A673 (cell line): ENCODE measurements at regions not wholly inside any gene's neighbourhood (a gene's known extent, or its start where the extent isn't known, plus 50 kb on each side); places are given as distances from the start of the nearest gene placed in this dataset.

Experiments
- BruUV-seq: library from RNA; stranded (reverse); fragments of 400-500 nt; replicated peaks from 2 replicates; lab custom pipeline; 2021; lab: Mats Ljungman, UMichigan
- CTCF ChIA-PET: fragments of 300-600 bp; sonication (Branson Sonifier 250); formaldehyde crosslinking; loops from one replicate; lab custom pipeline; 2022; ENCODE audit warnings: antibody characterized with exemption; lab: Charles Lee
- POLR2A ChIA-PET: fragments of 300-600 bp; sonication (Branson Sonifier 250); formaldehyde crosslinking; loops from one replicate; lab custom pipeline; 2022; ENCODE audit warnings: antibody characterized with exemption; ENCODE audit not compliant: low non-redundant PET; lab: Charles Lee
- DNase-seq: peaks from one replicate; pipeline ENCODE4 v3.0.0-alpha.2; 2015; ENCODE audit warnings: low spot score
- H3K27ac ChIP-seq: fragments of 200-600 bp; sonication (generic); 2 replicates; pipeline ENCODE4 v1.5.1; 2016; ENCODE audit warnings: mixed run types, low read depth, mild to moderate bottlenecking, mixed read lengths, antibody characterized with exemption, low read length; ENCODE audit not compliant: poor library complexity, severe bottlenecking
- H3K27me3 ChIP-seq: fragments of 200-600 bp; sonication (generic); replicated peaks from 2 replicates; pipeline ENCODE4 v1.6.1; 2017; ENCODE audit warnings: mixed run types, low read depth, mild to moderate bottlenecking, mixed read lengths, antibody characterized with exemption, low read length; ENCODE audit not compliant: insufficient read depth, poor library complexity
- H3K36me3 ChIP-seq: fragments of 200-600 bp; sonication (generic); 2 replicates; pipeline ENCODE4 v1.6.1; 2016; ENCODE audit warnings: mixed run types, mild to moderate bottlenecking, mixed read lengths, antibody characterized with exemption, low read length; ENCODE audit not compliant: insufficient read depth, poor library complexity, severe bottlenecking
- H3K4me1 ChIP-seq: fragments of 200-600 bp; sonication (generic); 2 replicates; pipeline ENCODE4 v1.6.1; 2017; ENCODE audit warnings: mixed run types, mild to moderate bottlenecking, mixed read lengths, antibody characterized with exemption, low read length; ENCODE audit not compliant: insufficient read depth, poor library complexity, severe bottlenecking
- H3K4me3 ChIP-seq: fragments of 200-600 bp; sonication (generic); 2 replicates; pipeline ENCODE4 v1.5.1; 2016; ENCODE audit warnings: low read depth, mixed run types, mild to moderate bottlenecking, mixed read lengths, low read length; ENCODE audit not compliant: poor library complexity, severe bottlenecking
- H3K9me3 ChIP-seq: fragments of 200-600 bp; sonication (generic); 2 replicates; pipeline ENCODE4 v1.6.1; 2016; ENCODE audit warnings: mixed run types, low read depth, mild to moderate bottlenecking, mixed read lengths, antibody characterized with exemption, low read length; ENCODE audit not compliant: poor library complexity, severe bottlenecking
- CTCF ChIP-seq: fragments of 300-800, 200-600 bp; sonication (generic); conservative IDR thresholded peaks from 2 replicates; pipeline ENCODE4 v1.5.1; 2017; ENCODE audit warnings: low read depth, mild to moderate bottlenecking, antibody characterized with exemption, low read length, moderate library complexity, mixed read lengths
- EZH2 ChIP-seq: fragments of 200-600 bp; sonication (generic); IDR thresholded peaks from 2 replicates; pipeline ENCODE4 v1.6.1; 2017; ENCODE audit warnings: borderline replicate concordance, low read depth, mild to moderate bottlenecking, mixed read lengths, antibody characterized with exemption, low read length; ENCODE audit not compliant: poor library complexity, severe bottlenecking
- intact Hi-C: fragments of 100-400 bp; cut with micrococcal nuclease; formaldehyde crosslinking; loops from one replicate; pipeline ENCODE4 v1.10.0; 2022; ENCODE audit not compliant: unreplicated experiment

GRCh38 chr11:121366038-121366437 lies 73.5 kb downstream of the SC5D start:
- H3K4me1 ChIP-seq = peaks cover 11% of the 10 kb centered on the region
- no peak for DNase-seq
- H3K4me3 ChIP-seq = no peak overlapping the region
- H3K36me3 ChIP-seq = no peaks in the 10 kb centered on the region
- intact Hi-C loops = no loop called here
- BruUV-seq = no TSS peak
- no peak overlapping the region for H3K27ac ChIP-seq
- H3K9me3 ChIP-seq = no peaks in the 10 kb centered on the region
- TF ChIP-seq EZH2 (no peak), CTCF (no peak)
- CTCF ChIA-PET = no interaction called here
- POLR2A ChIA-PET = no interaction called here
- no peaks in the 10 kb centered on the region for H3K27me3 ChIP-seq

- POLR2A ChIA-PET = no interaction called here
Observed at GRCh38 chr11:121367001-121367843, 74.7 kb downstream of the SC5D start.

GRCh38 chr11:121367844-121368225 lies 75.3 kb downstream of the SC5D start:
- TF ChIP-seq EZH2 = no peak
- no peak for TF ChIP-seq CTCF
- no peak for DNase-seq
- Histone ChIP-seq H3K36me3 (no peaks in the 10 kb centered on the region), H3K9me3 (no peaks in the 10 kb centered on the region), H3K27me3 (no peaks in the 10 kb centered on the region), H3K4me3 (no peak overlapping the region), H3K4me1 (peaks cover 11% of the 10 kb centered on the region), H3K27ac (no peak overlapping the region)
- CTCF ChIA-PET = no interaction called here
- no TSS peak for BruUV-seq
- intact Hi-C loops = no loop called here
- POLR2A ChIA-PET = no interaction called here

More at GRCh38 chr11:121367001-121367843, 74.7 kb downstream of the SC5D start:
- H3K27me3 ChIP-seq = no peaks in the 10 kb centered on the region
- DNase-seq = peak; percentile 78
- intact Hi-C loops = no loop called here
- no peak overlapping the region for H3K27ac ChIP-seq
- H3K4me1 ChIP-seq = peaks cover 11% of the 10 kb centered on the region
- TF ChIP-seq CTCF = peak; percentile 32; the same call in 1 of the 2 replicates
- no peak for TF ChIP-seq EZH2
- CTCF ChIA-PET = interaction anchor here (0.6 kb wide), 1 partner anchor 54 kb away, joined by 5 read pairs; no protein-coding TSS in a partner anchor
- no TSS peak for BruUV-seq
- no peaks in the 10 kb centered on the region for H3K36me3 ChIP-seq
- peak overlapping the region; percentile 23 for H3K4me3 ChIP-seq
- no peaks in the 10 kb centered on the region for H3K9me3 ChIP-seq
